Kidney (tissue), 13 donors: ENCODE measurements at regions not wholly inside any gene's neighbourhood (a gene's known extent, or its start where the extent isn't known, plus 50 kb on each side); places are given as distances from the start of the nearest gene placed in this dataset.

Source experiments
- DNase-seq, 5 donors: peaks; one replicate each; pipeline ENCODE4 v3.0.0-alpha.2; 2013 to 2020
- FAIRE-seq: peaks from 2 replicates; lab custom pipeline; 2012; peaks lifted over from hg19 to GRCh38; lab: Jason Lieb, UNC
- H3K27ac ChIP-seq, 2 donors: one replicate each; pipeline ENCODE4 v1.7.0; 2013; ENCODE audit warnings: low read depth in 2 of 2, low read length in 2 of 2, inconsistent platforms in 1 of 2
- H3K27me3 ChIP-seq: one replicate; pipeline ENCODE4 v1.7.1; 2013; ENCODE audit warnings: low read length, inconsistent platforms; ENCODE audit not compliant: control insufficient read depth, insufficient read depth
- H3K36me3 ChIP-seq, 3 donors: one replicate each; pipeline versions ENCODE4 v1.7.0 to v1.7.1; 2013; ENCODE audit warnings: low read length in 3 of 3, control low read depth in 1 of 3, inconsistent platforms in 1 of 3; ENCODE audit not compliant: insufficient read depth in 3 of 3, control insufficient read depth in 2 of 3
- H3K4me1 ChIP-seq, 3 donors: one replicate each; pipeline versions ENCODE4 v1.7.0 to v1.7.1; 2013; ENCODE audit warnings: low read length in 3 of 3, inconsistent platforms in 1 of 3, low read depth in 1 of 3; ENCODE audit not compliant: control insufficient read depth in 2 of 3, insufficient read depth in 2 of 3
- H3K4me3 ChIP-seq, 3 donors: one replicate each; pipeline versions ENCODE4 v1.7.0 to v1.8.1; 2013; ENCODE audit warnings: low read length in 3 of 3, control low read depth in 1 of 3, inconsistent platforms in 1 of 3
- H3K9ac ChIP-seq, 3 donors: one replicate each; pipeline versions ENCODE4 v1.7.0 to v1.7.1; 2013; ENCODE audit warnings: low read length in 3 of 3, control low read depth in 1 of 3, inconsistent platforms in 1 of 3
- H3K9me3 ChIP-seq, 3 donors: one replicate each; pipeline versions ENCODE4 v1.7.0 to v1.7.1; 2013; ENCODE audit warnings: low read length in 3 of 3, control low read depth in 1 of 3, inconsistent platforms in 1 of 3; ENCODE audit not compliant: control insufficient read depth in 2 of 3, insufficient read depth in 1 of 3
- CTCF ChIP-seq: IDR thresholded peaks from 3 replicates; pipeline ENCODE4 v1.5.1; 2012; ENCODE audit warnings: mild to moderate bottlenecking, moderate library complexity, borderline replicate concordance; ENCODE audit not compliant: insufficient read depth; ENCODE audit errors: extremely low read depth
- intact Hi-C: fragments of 100-400 bp; cut with DNase I; formaldehyde crosslinking; loops from one replicate; pipeline ENCODE4 v1.11.1; 2022
- donor health status: control.
- donor health status: control.
- donor health status: control.
- donor health status: control.
- donor health status: control.
- donor health status: DM: yes; HTN: yes; CAD: no.
- donor health status: Normal renal cell carcinoma (clear cell type).

- DNase-seq: peak in 2 of 5 donors; percentile 18 to 64
- no peaks in the 10 kb centered on the region for H3K9me3 ChIP-seq
- no peak for FAIRE-seq
- intact Hi-C loops: no loop called here
- H3K27ac ChIP-seq: no peak overlapping the region
- no peaks in the 10 kb centered on the region for H3K4me1 ChIP-seq
- TF ChIP-seq CTCF: no peak
- H3K4me3 ChIP-seq: no peak overlapping the region
- H3K9ac ChIP-seq: no peak overlapping the region
- H3K36me3 ChIP-seq: no peaks in the 10 kb centered on the region
- no peaks in the 10 kb centered on the region for H3K27me3 ChIP-seq
Observed at GRCh38 chr13:23969647-23970046, 72.3 kb upstream of the C1QTNF9B start.

DNA sequence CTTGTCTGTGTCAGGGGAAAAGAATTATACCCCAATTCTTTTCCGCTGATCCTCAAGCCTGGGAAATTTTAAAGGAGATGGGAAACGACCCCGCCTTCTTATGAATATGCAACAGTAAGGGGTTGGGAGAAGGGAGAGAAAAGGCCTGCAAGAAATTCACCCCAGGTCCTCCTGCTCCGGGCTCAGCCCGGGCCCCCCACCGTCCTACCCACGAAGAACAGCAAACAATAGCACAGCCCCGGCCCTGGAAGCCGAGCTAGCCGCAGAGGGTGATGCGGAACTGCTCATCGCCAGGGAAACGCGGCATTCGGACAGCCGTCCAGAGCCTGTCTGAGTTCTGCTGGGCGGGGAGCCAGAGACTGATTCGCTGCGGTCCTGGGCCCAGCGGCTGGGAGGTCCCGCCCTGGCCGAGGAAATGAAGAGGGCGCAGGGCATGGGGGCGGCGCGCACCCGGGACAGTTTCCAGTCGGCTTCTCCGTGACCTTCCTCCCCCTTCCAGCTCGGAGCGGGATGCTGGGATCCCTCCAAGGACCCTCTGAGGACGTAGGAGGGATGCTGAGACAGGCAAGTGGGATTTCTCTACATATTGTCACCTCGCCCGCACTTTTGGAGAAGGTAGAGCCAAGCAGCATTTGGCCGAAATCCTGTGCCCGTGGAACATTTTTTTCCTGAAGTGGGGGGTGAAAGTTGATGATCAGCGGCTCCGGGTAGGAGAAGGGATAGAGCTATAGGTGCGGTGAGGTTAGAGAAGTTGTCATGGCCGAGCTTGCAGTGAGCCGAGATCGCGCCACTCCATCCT lies 82.3 kb upstream of the C1QTNF9B start:
- Histone ChIP-seq H3K4me1 (peaks cover 0 to 6% (median 0%) of the 10 kb centered on the region in 3 donors), H3K4me3 (peak overlapping the region; percentile 68 to 84 (median 83)), H3K27ac (peak overlapping the region; percentile 70 to 75), H3K36me3 (no peaks in the 10 kb centered on the region), H3K9ac (peak overlapping the region; percentile 29 to 59 (median 53)), H3K27me3 (no peaks in the 10 kb centered on the region), H3K9me3 (no peaks in the 10 kb centered on the region)
- no peak for TF ChIP-seq CTCF
- no peak for FAIRE-seq
- DNase-seq: peak; percentile 78 to 97 (median 87)
- intact Hi-C loops: no loop called here

DNA sequence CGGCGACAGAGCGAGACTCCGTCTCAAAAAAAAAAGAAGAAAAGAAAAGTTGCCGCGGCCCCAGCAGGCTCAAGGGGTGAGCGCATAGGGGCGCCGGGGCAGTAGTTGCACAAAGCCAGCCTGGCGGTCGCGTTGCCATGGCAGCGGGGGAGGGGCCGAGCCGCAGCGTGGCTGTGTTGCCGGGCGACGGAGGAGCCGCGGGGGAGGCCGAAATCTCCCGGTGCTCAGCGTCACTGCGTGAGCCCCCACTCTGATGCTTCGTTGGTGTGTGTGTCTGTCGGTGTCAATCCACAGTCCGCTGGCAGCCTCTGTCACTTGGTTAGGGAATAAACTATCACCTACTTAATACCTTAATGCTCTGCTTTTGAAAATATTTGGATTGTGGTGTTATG lies 82.9 kb upstream of the C1QTNF9B start:
- Histone ChIP-seq H3K4me1 (peaks cover 0 to 9% (median 0%) of the 10 kb centered on the region in 3 donors), H3K27me3 (no peaks in the 10 kb centered on the region), H3K27ac (peak overlapping the region in 1 of 2 donors; percentile 75), H3K36me3 (no peaks in the 10 kb centered on the region), H3K9ac (peak overlapping the region in 2 of 3 donors; percentile 42 to 59), H3K4me3 (peak overlapping the region; percentile 68 to 84 (median 83)), H3K9me3 (no peaks in the 10 kb centered on the region)
- DNase-seq: peak; percentile 93 to 96 (median 93)
- TF ChIP-seq CTCF: no peak
- intact Hi-C loops: no loop called here
- FAIRE-seq: no peak
